ENCODE measurements at regions not wholly inside any gene's neighbourhood (a gene's known extent, or its start where the extent isn't known, plus 50 kb on each side); places are given as distances from the start of the nearest gene placed in this dataset.

DNA sequence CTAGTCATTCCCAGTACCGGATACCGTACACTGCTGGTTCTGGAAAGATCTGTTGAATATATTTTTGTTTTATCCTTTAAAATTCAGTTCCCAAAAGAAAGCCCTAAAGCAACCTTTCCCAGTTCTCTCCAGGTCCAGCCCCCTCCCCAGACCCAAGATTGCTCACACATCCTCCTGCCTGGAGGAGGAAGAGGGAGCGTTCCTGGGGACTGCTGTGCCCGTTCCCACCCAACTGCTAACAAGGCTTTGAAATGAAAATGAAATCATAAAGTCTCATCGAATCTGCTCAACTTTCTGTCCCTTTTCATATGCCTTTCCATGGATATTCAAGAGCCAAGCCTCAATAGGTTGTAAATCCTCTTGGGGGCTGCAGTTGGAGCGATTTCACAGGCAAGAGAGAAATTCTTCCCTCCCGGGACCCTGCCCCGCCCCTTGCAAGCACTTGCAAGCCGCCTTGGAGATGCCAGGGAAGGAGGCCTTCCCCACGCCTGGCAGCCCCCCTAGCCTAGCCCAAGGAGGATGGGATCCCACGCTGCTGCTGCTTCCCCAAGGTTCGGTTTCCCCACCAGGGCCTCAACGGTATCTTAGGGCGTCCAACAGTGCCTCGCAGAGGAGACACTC, 113.2 kb upstream of the CACHD1 start:
- Histone ChIP-seq H2BK15ac (ENCODE audit: low read depth, low read length) (no peak overlapping the region), H2AFZ (replicated peaks; ENCODE audit: low read length, poor library complexity) (no peak overlapping the region), H3K79me1 (ENCODE audit: low read depth in 1 of 2, low read length in 2 of 2) (no peaks in the 10 kb centered on the region), H2BK5ac (ENCODE audit: low read depth, low read length, poor library complexity, severe bottlenecking) (no peak overlapping the region), H3K36me3 (ENCODE audit: control insufficient read depth, insufficient read depth, low read length) (no peaks in the 10 kb centered on the region), H3K4ac (ENCODE audit: low read depth, low read length) (no peak overlapping the region), H3K4me2 (ENCODE audit: low read depth, low read length) (no peak overlapping the region), H3K18ac (ENCODE audit: low read depth, low read length) (no peak overlapping the region), H4K91ac (ENCODE audit: insufficient read depth, low read depth, low read length) (no peak overlapping the region), H3K4me1 (ENCODE audit: control insufficient read depth, insufficient read depth, low read length) (no peaks in the 10 kb centered on the region), H3K23ac (ENCODE audit: low read depth, low read length) (no peak overlapping the region), H4K5ac (ENCODE audit: low read depth, low read length) (no peak overlapping the region), H3K56ac (ENCODE audit: extremely low read depth, insufficient read depth, low read length) (no peak overlapping the region), H3K9me1 (ENCODE audit: insufficient read depth, low read length) (no peaks in the 10 kb centered on the region), H2AK9ac (replicated peaks; ENCODE audit: low read depth, low read length, poor library complexity) (no peak overlapping the region), H3K4me3 (ENCODE audit: insufficient read depth, low read depth, low read length) (no peak overlapping the region), H2BK20ac (ENCODE audit: low read depth, low read length) (no peak overlapping the region), H4K8ac (ENCODE audit: low read depth in 2 of 2, low read length in 2 of 2) (no peak overlapping the region), H3K27ac (ENCODE audit: insufficient read depth, low read length) (no peak overlapping the region), H3K27me3 (ENCODE audit: control insufficient read depth, insufficient read depth, low read length) (peaks cover 1% of the 10 kb centered on the region), H3K9ac (ENCODE audit: low read depth, low read length) (no peak overlapping the region), H4K20me1 (ENCODE audit: insufficient read depth, low read length) (no peaks in the 10 kb centered on the region), H2AK5ac (ENCODE audit: low read depth, low read length) (no peak overlapping the region), H3K14ac (replicated peaks; ENCODE audit: low read depth, low read length) (no peak overlapping the region), H2BK120ac (ENCODE audit: low read depth, low read length) (no peak overlapping the region), H3K9me3 (ENCODE audit: control insufficient read depth, insufficient read depth, low read length) (no peaks in the 10 kb centered on the region)
- BruUV-seq (replicated peaks): no TSS peak
- intact Hi-C loops (cut with micrococcal nuclease) (no loop called here), in situ Hi-C loops (cut with MboI; ENCODE audit: low sequenced_read_pairs) (no loop called here), dilution Hi-C loops (cut with HindIII; ENCODE audit: low sequenced_read_pairs, unreplicated experiment) (no loop called here)
- WGBS, 2 experiments (ENCODE audit: extremely low coverage in 2 of 2, insufficient read length in 1 of 2): 40% methylated on average over 1 of the region's 15 CpGs; no CpG with 5 or more reads in 1 of the 2 experiments
- ChIA-PET POLR2A (ENCODE audit: unreplicated experiment) (interaction anchor here (0.6 kb wide), 1 partner anchor 646 kb away, joined by 6 read pairs; no protein-coding TSS in a partner anchor), CTCF (no interaction called here)
- no peak for TF ChIP-seq ELK1 (IDR thresholded peaks at IDR 0.05; ENCODE audit: borderline replicate concordance, low read depth, low read length)
- TF ChIP-seq FOS (IDR thresholded peaks at IDR 0.05; ENCODE audit: low read depth, low read length): no peak
- TF ChIP-seq RFX5 (IDR thresholded peaks at IDR 0.05; ENCODE audit: low read depth, low read length): no peak
- no peak for TF ChIP-seq RAD21 (IDR thresholded peaks at IDR 0.05; ENCODE audit: low read length)
- no peak for TF ChIP-seq CEBPB (IDR thresholded peaks at IDR 0.05; ENCODE audit: low read depth, low read length)
- no peak for TF ChIP-seq MXI1 (IDR thresholded peaks at IDR 0.05; ENCODE audit: borderline replicate concordance, low read depth, low read length)
- TF ChIP-seq MAZ (IDR thresholded peaks at IDR 0.05; ENCODE audit: borderline replicate concordance, low read depth, low read length): no peak
- no peak for TF ChIP-seq CHD1 (IDR thresholded peaks at IDR 0.05; ENCODE audit: low read depth, low read length)
- TF ChIP-seq USF2 (IDR thresholded peaks at IDR 0.05; ENCODE audit: low read depth, low read length): no peak
- TF ChIP-seq RCOR1 (IDR thresholded peaks at IDR 0.05; ENCODE audit: insufficient replicate concordance, low read length): no peak
- no peak for TF ChIP-seq BHLHE40 (IDR thresholded peaks at IDR 0.05; ENCODE audit: low read depth, low read length)
- no peak for TF ChIP-seq SMC3 (IDR thresholded peaks at IDR 0.05; ENCODE audit: low read depth, low read length)
- TF ChIP-seq CTCF (conservative IDR thresholded peaks at IDR 0.05; ENCODE audit: low read depth, low read length): no peak
- TF ChIP-seq MAFK (IDR thresholded peaks at IDR 0.05; ENCODE audit: low read depth, low read length): no peak
- TF ChIP-seq POLR2A (IDR thresholded peaks at IDR 0.05; ENCODE audit: low read depth, low read length): no peak
- TF ChIP-seq NFE2L2 (IDR thresholded peaks at IDR 0.05; ENCODE audit: low read depth, low read length): no peak
- ATAC-seq (ENCODE audit: low read depth) (no peak), DNase-seq (no peak)
